ENCODE measurements at regions not wholly inside any gene's neighbourhood (a gene's known extent, or its start where the extent isn't known, plus 50 kb on each side); places are given as distances from the start of the nearest gene placed in this dataset.

DNA sequence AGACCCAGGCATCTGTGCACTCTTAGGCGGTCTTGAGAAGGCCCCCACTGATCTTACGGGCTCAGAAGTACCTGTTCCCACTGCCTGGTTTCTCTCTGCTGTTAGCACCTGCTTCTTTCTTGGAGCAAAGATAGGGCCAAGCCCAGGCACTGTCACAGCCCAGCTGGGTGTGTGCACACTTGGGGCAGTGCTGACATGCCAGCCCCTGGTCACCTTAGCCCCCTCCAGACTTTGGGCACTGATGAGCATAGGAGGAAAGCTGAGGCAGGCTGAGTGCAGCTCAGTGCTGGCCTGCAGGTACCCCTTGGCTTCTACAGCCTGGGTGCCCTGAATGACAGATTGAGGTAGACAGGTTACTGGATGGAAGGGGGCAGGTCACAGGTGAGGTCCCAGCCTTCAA, 105.7 kb upstream of the AHI1 start:
- TF ChIP-seq, protein P1, sequence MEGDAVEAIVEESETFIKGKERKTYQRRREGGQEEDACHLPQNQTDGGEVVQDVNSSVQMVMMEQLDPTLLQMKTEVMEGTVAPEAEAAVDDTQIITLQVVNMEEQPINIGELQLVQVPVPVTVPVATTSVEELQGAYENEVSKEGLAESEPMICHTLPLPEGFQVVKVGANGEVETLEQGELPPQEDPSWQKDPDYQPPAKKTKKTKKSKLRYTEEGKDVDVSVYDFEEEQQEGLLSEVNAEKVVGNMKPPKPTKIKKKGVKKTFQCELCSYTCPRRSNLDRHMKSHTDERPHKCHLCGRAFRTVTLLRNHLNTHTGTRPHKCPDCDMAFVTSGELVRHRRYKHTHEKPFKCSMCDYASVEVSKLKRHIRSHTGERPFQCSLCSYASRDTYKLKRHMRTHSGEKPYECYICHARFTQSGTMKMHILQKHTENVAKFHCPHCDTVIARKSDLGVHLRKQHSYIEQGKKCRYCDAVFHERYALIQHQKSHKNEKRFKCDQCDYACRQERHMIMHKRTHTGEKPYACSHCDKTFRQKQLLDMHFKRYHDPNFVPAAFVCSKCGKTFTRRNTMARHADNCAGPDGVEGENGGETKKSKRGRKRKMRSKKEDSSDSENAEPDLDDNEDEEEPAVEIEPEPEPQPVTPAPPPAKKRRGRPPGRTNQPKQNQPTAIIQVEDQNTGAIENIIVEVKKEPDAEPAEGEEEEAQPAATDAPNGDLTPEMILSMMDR (IDR thresholded peaks at IDR 0.05; ENCODE audit: low read length): no peak
- TF ChIP-seq EZH2 (IDR thresholded peaks at IDR 0.05; ENCODE audit: borderline replicate concordance, low read length): no peak

Measured in OCI-LY1 (cell line).